Nucleus accumbens (tissue), 56 donors: ENCODE measurements at regions not wholly inside any gene's neighbourhood (a gene's known extent, or its start where the extent isn't known, plus 50 kb on each side); places are given as distances from the start of the nearest gene placed in this dataset.
"Not testable (repeated sequence)": the region's sequence is repeated elsewhere in the genome, so short reads cannot be mapped to it uniquely, and the experiment has no call there.

Experiments used
- DNase-seq, 56 donors: peaks; one replicate each; lab custom pipeline; 2025; lab: John Stamatoyannopoulos, UW

DNA sequence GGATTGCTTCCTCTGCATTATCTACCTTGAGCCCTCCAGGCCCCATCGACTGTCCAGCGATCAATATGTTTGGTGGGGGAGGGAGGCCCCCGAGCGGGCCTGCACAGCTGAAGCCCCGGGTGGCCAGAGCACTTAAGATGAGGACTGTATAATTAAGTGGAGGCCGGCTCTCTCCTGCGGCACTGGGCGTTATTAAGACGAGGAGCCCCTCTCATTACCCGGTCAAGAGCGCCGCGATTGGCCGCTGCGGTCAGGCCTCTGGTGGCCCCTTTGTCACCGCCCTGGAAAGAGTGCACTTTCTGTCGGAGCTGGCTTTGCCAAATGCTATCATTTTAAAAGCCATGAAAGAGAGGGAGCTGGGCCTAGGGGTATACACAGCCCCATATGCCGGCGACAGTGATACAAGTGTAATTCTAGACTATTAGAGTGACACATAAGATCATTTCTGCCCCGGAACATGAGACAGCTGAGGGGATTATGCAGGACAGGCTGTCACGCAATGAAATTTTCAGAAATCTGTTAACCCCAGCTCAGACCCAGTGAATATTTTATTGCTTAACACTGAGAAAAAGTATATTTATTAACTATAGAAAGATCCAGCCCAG lies 106.3 kb upstream of the IRX1 start:
- no peak for DNase-seq

- no peak for DNase-seq
Observed at GRCh38 chr5:3484836-3485235, 110.8 kb upstream of the IRX1 start.

DNA sequence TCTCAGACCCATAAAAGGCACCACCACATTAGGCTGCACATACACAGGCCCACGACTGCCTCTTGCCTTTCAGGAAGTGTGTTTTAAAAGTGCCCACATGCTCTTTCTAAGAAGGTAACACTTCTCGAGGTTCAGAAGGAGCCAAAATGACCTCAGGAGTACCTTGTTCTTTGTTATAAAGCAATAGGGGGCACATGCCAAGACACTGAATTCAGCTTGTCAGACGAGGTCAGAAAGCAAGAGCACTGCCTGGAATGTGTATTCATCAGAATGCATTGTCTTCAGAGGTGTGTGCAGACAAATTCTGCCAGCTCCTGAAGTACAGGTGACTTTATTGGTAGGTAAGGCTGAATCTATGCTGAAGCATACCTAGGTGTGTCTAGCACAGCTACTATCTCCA lies 114.5 kb upstream of the IRX1 start:
- no peak for DNase-seq

GRCh38 chr5:3475674-3476073 lies 120.0 kb upstream of the IRX1 start:
- no peak for DNase-seq

- no peak for DNase-seq
Observed at GRCh38 chr5:3466392-3466791, 129.2 kb upstream of the IRX1 start.

GRCh38 chr5:3460416-3460815 lies 135.2 kb upstream of the IRX1 start:
- no peak for DNase-seq

GRCh38 chr5:3456121-3456681 lies 139.4 kb upstream of the IRX1 start:
- no peak for DNase-seq

- DNase-seq: not testable (repeated sequence)
Observed at GRCh38 chr5:3454028-3454427, 141.6 kb upstream of the IRX1 start.

DNA sequence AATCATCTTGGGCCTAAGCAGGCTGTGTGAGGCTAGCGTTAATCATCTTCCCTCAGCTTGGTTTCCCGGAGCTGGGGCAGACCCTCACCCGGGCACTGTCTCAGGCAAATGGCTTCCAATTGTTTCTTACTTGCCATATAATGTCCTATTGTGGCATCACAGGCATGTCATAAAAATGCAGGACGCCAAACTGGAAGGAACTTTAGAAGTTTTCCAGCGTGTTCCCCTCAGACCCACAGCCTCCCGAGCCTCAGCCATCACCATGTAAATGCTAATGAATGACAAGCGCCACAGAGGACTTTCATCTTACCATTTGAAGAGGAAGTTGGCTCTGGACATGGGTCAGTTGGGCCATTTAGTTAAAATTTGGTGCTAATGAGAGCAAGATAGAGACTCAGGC lies 143.0 kb upstream of the IRX1 start:
- DNase-seq: no peak

- DNase-seq: no peak
Observed at GRCh38 chr5:3451961-3452360, 143.7 kb upstream of the IRX1 start.

- DNase-seq: no peak
Observed at GRCh38 chr5:3449481-3449880, 146.2 kb upstream of the IRX1 start.

DNA sequence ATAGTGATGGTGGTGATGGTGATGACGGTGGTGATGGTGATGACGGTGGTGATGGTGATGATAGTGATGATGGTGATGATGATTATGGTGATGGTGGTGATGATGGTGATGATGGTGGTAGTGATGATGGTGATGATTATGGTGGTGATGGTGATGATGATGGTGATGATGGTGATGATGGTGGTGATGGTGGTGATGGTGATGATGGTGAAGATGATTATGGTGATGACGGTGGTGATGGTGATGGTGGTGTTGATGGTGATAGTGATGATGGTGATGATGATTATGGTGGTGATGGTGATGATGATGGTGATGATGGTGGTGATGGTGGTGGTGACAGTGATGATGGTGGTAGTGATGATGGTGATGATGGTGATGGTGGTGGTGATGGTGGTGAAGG lies 149.2 kb upstream of the IRX1 start:
- no peak for DNase-seq

DNA sequence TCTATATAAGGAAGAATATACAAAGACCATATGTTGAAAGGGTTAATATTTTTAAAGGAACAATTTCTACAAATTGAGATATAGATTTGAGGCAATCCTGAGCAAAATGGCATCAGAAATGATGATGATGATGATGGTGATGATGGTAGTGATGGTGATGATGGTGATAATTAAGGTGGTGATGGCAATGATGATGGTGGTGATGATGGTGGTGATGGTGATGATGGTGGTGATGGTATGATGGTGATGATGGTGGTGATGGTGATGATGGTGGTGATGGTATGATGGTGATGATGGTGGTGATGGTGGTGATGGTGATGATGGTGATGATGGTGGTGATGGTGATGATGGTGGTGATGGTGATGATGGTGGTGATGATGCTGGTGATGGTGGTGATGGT lies 150.1 kb upstream of the IRX1 start:
- not testable (repeated sequence) for DNase-seq

DNA sequence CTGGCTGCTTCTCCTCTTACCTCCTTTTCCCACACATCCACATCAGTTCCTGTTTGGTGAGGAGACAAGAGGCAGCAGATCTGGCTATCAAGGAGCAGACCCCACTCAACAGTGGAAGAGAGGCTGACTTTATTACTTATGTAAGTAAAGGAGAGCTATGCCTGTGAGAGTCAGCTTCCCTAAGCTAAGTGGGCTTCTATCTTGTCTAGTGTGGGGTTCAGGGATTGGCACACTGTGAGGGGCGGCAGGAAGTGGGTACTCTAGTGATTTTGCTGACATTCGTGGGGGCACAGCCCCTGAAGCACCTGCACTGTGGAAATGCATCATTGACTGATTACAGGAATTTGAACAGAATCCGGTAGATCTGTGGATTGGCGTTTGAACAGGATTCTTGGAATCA lies 163.5 kb upstream of the IRX1 start:
- no peak for DNase-seq

DNA sequence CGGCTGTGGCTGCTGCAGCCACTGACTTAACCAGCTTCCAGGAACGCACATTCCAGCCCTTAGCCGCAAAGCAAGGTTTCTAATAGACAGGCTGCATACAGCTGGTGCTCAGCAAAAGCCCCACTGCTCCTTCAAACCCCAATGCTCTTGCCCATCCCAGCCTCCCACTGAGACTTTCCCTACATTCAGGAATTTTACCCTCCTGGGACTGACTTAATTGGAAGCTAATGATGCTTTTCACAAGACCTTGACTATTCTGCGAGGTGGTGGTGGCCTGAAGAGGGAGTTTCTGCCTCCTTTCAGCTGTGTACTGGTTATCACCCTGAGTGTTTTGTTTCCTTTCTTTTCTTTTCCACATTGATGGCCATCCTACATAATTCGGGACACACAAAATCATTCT lies 164.9 kb upstream of the IRX1 start:
- DNase-seq: no peak

GRCh38 chr5:3429962-3430361 lies 165.7 kb upstream of the IRX1 start:
- DNase-seq: peak in 21 of 56 donors; percentile 6 to 48 (median 22)

GRCh38 chr5:3428334-3428733 lies 167.3 kb upstream of the IRX1 start:
- DNase-seq: peak in 2 of 56 donors; percentile 8 to 13

GRCh38 chr5:3424946-3425345 lies 170.7 kb upstream of the IRX1 start:
- no peak for DNase-seq

DNA sequence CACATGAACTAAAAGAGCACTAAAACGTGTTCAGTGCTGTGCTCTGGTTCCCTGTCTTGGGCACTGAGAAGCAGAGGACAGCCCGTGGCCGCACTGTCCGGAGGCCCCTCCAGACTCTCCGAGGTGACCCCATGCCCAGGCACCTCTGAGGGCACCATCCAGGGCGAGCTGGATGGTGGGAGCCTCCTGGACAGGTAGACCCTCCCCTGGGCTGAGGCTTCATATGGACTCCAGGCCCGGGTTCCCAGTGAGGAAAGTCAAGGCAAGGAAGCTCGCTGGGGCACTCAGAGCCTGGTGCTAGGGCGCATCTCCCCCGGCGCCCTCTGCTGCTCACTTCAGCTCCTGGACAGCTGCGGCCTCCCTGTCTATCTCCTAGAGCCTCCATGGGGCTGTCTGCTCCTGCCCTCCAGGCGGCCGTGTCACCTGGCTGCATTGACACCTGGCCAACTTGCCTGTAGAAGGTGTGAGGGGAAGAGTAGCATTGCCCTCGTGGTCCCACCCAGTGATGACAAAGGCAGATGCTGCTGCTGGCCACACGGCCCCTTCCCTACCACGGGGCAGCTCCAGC lies 178.2 kb upstream of the IRX1 start:
- no peak for DNase-seq

DNA sequence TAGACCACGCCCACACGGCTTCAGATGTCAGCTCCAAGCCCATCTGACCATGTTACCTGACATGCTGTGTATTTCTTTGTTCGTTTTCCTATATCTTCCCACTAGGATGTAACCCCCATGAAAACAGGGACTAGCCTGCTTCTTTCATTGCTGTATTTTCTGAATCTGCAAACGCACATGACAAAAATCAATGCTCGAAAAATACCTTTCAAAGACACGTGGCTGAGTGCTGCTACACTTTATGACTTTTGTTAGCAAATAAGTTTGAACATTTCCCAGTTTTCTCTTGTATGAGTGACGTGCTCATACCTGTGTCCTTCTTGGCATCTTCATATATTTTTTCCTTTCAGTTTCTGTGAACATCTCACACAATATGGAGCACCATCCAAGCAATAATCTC lies 181.3 kb upstream of the IRX1 start:
- DNase-seq: no peak

- no peak for DNase-seq
Observed at GRCh38 chr5:3412146-3412545, 183.5 kb upstream of the IRX1 start.

- no peak for DNase-seq
Observed at GRCh38 chr5:3411363-3411762, 184.3 kb upstream of the IRX1 start.

GRCh38 chr5:3401635-3402034 lies 194.0 kb upstream of the IRX1 start:
- DNase-seq: no peak
